Ishikawa (cell line): ENCODE measurements at regions not wholly inside any gene's neighbourhood (a gene's known extent, or its start where the extent isn't known, plus 50 kb on each side); places are given as distances from the start of the nearest gene placed in this dataset.

Experiments used
- CEBPB ChIP-seq: IDR thresholded peaks from 2 replicates; pipeline ENCODE4 v1.6.1; 2012
- EGR1 ChIP-seq: IDR thresholded peaks from 2 replicates; pipeline ENCODE4 v1.6.1; 2012
- EP300 ChIP-seq: IDR thresholded peaks from 2 replicates; pipeline ENCODE4 v1.6.1; 2012; ENCODE audit warnings: borderline replicate concordance
- MAX ChIP-seq: IDR thresholded peaks from 2 replicates; pipeline ENCODE4 v1.6.1; 2012
- NFIC ChIP-seq: IDR thresholded peaks from 2 replicates; pipeline ENCODE4 v1.6.1; 2012
- RAD21 ChIP-seq: IDR thresholded peaks from 2 replicates; pipeline ENCODE4 v1.6.1; 2012; ENCODE audit warnings: low read depth
- REST ChIP-seq: IDR thresholded peaks from 2 replicates; pipeline ENCODE4 v1.6.1; 2012; ENCODE audit warnings: low read depth, mild to moderate bottlenecking
- TAF1 ChIP-seq: IDR thresholded peaks from 2 replicates; pipeline ENCODE4 v1.6.1; 2012; ENCODE audit warnings: low read depth, mild to moderate bottlenecking
- TCF12 ChIP-seq: IDR thresholded peaks from 2 replicates; pipeline ENCODE4 v1.6.1; 2012; ENCODE audit warnings: low read depth
- TEAD4 ChIP-seq: IDR thresholded peaks from 2 replicates; pipeline ENCODE4 v1.6.1; 2012
- USF1 ChIP-seq: IDR thresholded peaks from 2 replicates; pipeline ENCODE4 v1.6.1; 2012
- YY1 ChIP-seq: IDR thresholded peaks from 2 replicates; pipeline ENCODE4 v1.6.1; 2012; ENCODE audit warnings: low read depth
- ZBTB7A ChIP-seq: IDR thresholded peaks from 2 replicates; pipeline ENCODE4 v1.6.1; 2012; ENCODE audit warnings: low read depth

GRCh38 chr17:55870044-55870443 is 119.2 kb downstream of the PCTP start:
- TF ChIP-seq REST: no peak
- no peak for TF ChIP-seq RAD21
- TF ChIP-seq TCF12: no peak
- TF ChIP-seq EP300: no peak
- no peak for TF ChIP-seq EGR1
- no peak for TF ChIP-seq MAX
- no peak for TF ChIP-seq USF1
- no peak for TF ChIP-seq TAF1
- no peak for TF ChIP-seq TEAD4
- TF ChIP-seq NFIC: no peak
- no peak for TF ChIP-seq CEBPB
- TF ChIP-seq YY1: no peak
- no peak for TF ChIP-seq ZBTB7A
